ENCODE measurements at regions not wholly inside any gene's neighbourhood (a gene's known extent, or its start where the extent isn't known, plus 50 kb on each side); places are given as distances from the start of the nearest gene placed in this dataset.

DNA sequence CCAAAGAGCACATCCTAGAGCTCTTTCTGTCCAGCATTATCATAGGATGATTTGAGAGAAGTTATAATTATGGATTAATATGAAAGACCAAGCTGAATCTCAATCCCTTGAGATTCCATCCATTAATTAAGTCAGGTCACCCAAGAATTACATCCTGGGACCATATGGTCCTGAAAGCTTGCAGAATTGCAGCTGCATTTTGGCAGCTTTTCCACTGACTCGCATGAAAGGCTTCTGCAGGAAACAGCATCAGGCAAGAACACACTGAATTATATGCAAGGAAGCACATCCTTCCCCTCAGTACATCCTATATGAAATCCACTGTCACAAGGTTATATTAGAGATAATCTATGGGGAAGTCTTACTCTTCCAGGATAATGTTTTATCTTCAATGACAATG is 109.1 kb upstream of the CTNND2 start:
- DNase-seq (ENCODE audit: low spot score), result no peak

GRCh38 chr5:12003680-12004079 is 99.4 kb upstream of the CTNND2 start:
- no peak for DNase-seq (ENCODE audit: low spot score)

DNA sequence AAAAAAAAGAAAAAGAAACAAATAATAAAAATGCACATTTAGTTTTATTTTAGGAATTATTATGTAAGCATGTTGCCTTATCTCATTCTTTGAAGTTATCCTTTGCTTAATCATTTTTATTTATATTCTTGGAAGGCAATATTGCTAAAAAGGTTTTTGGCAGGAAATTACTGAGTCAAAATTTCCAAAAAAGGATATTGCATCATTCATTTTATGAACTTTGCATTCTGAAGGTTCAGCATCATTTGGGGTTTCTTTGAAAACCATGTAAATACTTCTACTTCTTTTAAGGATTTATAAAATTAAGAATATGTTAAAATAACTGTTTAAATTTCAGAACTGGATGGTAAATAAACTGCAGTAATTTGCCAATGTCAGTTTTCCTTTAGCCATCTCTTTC is 94.2 kb upstream of the CTNND2 start:
- no peak for DNase-seq (ENCODE audit: low spot score)

DNA sequence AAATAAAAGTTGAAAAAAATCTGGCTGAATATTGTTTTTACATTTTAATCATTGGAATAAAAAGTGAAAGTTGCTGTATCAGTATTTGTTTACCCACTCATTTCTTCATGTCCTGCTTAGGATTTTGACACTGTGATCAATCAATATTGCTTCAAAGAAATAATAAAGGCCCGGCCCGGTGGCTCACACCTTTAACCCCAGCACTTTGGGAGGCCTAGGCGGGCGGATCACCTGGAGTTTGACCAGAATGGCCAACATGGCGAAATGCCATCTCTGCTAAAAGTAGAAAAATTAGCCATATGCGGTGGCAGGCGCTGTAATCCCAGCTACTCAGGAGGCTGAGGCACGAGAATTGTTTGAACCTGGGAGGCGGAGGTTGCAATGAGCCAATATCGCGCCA is 93.7 kb upstream of the CTNND2 start:
- no peak for DNase-seq (ENCODE audit: low spot score)

GRCh38 chr5:11992518-11992917 is 88.3 kb upstream of the CTNND2 start:
- no peak for DNase-seq (ENCODE audit: low spot score)

DNA sequence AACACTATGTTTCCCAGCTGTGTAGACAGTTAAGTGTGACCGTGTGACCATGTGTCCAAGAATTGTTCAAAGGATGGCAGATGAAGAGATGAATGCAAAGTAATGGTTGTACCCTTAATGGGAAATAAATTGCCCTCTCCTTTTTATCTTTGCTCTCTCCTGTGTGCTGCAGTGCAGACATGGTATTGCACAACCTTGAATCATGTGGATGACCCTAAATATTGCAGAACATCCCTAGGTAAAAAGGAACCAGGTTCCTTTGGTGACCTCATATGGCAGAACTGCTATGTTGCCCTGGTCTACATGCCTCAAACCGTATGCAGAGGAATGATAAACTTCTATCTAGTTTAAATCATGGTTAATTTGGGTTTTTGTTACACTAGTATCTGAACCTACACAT is 81.7 kb upstream of the CTNND2 start:
- DNase-seq (ENCODE audit: low spot score), result no peak

DNA sequence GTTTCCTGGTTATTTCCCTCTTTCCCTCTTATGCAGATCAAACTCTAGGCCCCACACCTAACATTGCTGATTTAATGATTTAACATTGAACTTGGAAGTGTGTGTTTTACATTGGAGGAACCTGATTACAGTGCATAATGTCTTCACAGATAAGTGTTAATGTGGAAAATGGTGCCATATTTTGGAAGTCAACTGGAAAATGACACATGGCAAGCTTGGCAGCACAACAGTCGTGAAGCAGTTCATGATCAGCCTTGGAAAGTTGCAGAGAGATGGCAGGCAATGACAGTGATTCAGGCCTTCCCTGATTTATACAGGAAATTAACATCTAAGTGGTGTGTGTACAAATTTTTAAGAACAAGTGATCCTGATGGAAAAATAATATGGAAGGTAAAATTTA is 80.0 kb upstream of the CTNND2 start:
- DNase-seq (ENCODE audit: low spot score), result no peak

DNA sequence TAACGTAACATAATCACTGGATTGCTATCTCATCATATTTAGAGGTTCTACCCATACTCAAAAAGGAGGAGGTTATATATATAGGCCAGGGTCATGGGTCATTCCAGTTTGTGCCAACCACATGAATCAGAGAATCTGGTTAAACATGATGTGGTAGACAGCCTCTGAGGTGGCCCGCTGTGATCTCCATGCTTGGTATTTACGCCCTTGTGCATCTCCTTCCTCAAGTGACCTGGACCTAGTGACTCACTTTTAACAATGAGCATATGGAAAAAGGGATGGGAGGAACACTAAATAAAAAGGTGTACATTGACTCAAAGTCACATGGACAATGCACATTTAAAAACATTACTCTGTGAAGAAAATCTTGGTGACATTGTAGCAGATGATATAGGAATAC is 77.7 kb upstream of the CTNND2 start:
- no peak for DNase-seq (ENCODE audit: low spot score)

GRCh38 chr5:11977904-11978303 is 73.7 kb upstream of the CTNND2 start:
- no peak for DNase-seq (ENCODE audit: low spot score)

- no peak for DNase-seq (ENCODE audit: low spot score)
Measured at GRCh38 chr5:11973469-11973868, 69.2 kb upstream of the CTNND2 start.

GRCh38 chr5:11963227-11963626 is 59.0 kb upstream of the CTNND2 start:
- DNase-seq (ENCODE audit: low spot score), result no peak

DNA sequence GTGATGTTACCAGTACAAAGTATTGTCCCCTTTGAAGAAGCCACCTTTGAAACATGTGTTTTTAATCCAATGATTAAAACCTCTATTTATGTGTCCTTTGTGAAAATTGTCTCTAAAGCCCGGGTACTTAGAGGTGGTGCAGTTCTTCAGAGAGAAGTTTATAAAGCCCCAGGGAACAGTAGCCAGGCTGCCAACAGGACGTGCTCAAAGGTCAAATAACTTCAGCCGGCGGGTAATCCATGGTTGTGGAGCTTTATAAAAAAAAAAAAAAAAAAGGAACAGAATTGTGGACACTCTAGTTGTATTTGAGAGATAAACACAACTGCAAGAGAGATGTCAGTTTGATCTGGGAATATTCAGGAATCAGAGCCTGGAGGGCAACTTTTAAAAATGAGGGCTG is 57.9 kb upstream of the CTNND2 start:
- no peak for DNase-seq (ENCODE audit: low spot score)

DNA sequence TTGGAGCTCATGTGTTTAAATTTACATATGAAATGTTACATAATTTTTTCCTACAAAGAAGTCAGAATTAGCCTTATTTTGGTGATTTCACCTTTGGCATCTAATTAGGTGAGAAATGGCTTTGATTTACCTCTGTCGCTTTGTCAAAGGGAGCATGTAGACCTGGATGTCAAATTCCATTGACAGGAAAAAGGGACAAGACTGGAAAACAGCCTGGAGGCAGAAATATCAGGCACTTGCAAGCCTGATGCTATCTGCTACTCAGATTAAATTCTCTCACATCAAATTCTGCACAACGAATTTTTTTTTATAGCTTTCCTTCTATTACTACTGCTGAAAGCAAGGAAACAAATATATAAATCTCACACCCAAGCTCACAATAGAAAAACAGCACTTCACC is 54.1 kb upstream of the CTNND2 start:
- no peak for DNase-seq (ENCODE audit: low spot score)

DNA sequence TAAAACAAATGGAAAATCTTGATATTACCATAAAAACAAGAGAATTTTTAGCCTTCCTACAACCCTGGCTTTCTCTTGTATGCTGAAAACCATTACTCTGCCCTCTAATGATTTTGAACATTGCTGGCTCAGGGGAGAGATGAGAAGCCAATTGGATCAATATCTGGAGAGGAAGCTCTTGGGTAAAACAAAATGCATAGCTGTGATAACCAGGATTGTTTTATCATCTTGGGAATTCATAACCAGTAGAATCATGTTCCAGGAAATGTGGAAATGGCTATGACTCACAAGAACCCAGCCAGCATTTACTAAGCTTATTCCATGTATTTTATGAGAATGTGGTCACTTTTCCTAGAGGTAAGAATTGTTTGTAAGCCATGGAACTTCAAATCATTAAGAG is 51.1 kb upstream of the CTNND2 start:
- no peak for DNase-seq (ENCODE audit: low spot score)

Measured in mucosa of gallbladder (tissue), 1 donor.